ENCODE measurements at regions not wholly inside any gene's neighbourhood (a gene's known extent, or its start where the extent isn't known, plus 50 kb on each side); places are given as distances from the start of the nearest gene placed in this dataset.

DNA sequence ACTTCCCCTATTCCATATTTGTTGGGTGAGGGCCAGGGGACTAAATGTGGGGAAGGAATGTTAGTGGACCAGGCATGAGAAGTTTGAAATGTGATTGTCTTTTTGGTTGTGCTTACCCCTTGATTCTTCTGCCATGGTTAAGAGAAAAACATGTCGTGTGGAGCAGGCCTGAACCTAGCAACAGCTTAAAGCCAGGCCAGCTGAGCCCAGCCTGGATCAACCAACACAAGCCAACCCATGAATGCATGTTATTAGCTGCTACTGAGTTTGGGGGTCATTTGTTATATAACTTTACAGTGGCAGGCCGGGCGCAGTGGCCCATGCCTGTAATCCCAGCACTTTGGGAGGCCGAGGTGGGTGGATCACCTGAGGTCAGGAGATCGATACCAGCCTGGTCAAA is 52.4 kb upstream of the TRIO start:
- TF ChIP-seq GATA2 (IDR thresholded peaks at IDR 0.05; ENCODE audit: low read depth, low read length) = no peak
- TF ChIP-seq GATA3 (IDR thresholded peaks at IDR 0.05; ENCODE audit: low read depth, low read length) = no peak

GRCh38 chr5:14090290-14090689 is 52.9 kb upstream of the TRIO start:
- no peak for TF ChIP-seq GATA2 (IDR thresholded peaks at IDR 0.05; ENCODE audit: low read depth, low read length)
- no peak for TF ChIP-seq GATA3 (IDR thresholded peaks at IDR 0.05; ENCODE audit: low read depth, low read length)

DNA sequence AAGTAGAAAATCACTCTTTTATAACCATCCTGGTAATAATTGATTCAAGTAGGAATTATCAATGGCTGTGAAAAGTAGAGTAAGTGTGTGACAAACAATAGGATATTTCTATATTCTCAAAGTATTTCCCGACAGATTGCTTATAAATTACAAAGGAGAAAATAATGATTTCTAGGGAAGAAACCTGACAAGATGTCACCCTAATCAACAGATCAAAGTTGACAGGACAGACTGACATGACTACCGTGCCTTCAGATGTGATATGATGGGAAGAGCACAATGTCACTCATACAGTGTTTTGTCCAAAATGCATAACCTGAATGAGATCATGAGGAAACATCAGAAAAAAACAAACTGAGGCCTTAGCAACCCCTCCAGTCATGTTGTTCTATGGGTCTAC is 53.9 kb upstream of the TRIO start:
- TF ChIP-seq GATA3 (IDR thresholded peaks at IDR 0.05; ENCODE audit: low read depth, low read length) (no peak), GATA2 (IDR thresholded peaks at IDR 0.05; ENCODE audit: low read depth, low read length) (no peak)

- no peak for TF ChIP-seq GATA2 (IDR thresholded peaks at IDR 0.05; ENCODE audit: low read depth, low read length)
- no peak for TF ChIP-seq GATA3 (IDR thresholded peaks at IDR 0.05; ENCODE audit: low read depth, low read length)
Measured at GRCh38 chr5:14086261-14086660, 56.9 kb upstream of the TRIO start.

- no peak for TF ChIP-seq GATA2 (IDR thresholded peaks at IDR 0.05; ENCODE audit: low read depth, low read length)
Measured at GRCh38 chr5:14082973-14083372, 60.2 kb upstream of the TRIO start.

- TF ChIP-seq GATA3 (IDR thresholded peaks at IDR 0.05; ENCODE audit: low read depth, low read length) (no peak), GATA2 (IDR thresholded peaks at IDR 0.05; ENCODE audit: low read depth, low read length) (no peak)
Measured at GRCh38 chr5:14082523-14082922, 60.6 kb upstream of the TRIO start.

GRCh38 chr5:14081791-14082190 is 61.4 kb upstream of the TRIO start:
- no peak for TF ChIP-seq GATA2 (IDR thresholded peaks at IDR 0.05; ENCODE audit: low read depth, low read length)
- no peak for TF ChIP-seq GATA3 (IDR thresholded peaks at IDR 0.05; ENCODE audit: low read depth, low read length)

DNA sequence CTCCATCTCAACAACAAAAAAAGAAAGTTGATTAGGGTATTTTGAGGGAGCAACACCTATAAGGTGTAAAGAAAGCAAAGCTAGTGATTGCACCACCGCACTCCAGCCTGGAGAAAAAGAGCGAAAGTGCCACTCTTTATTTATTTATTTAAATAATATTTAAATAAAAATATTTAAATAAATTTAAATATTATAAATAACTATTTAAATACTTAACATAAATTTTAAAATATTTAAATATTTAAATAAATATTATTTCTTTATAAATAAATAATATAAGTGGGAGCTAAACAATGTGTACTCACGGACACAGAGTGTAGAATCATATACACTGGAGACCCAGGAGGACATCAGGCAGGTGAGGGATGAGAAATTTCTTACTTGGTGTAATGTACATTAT is 64.4 kb upstream of the TRIO start:
- no peak for TF ChIP-seq GATA2 (IDR thresholded peaks at IDR 0.05; ENCODE audit: low read depth, low read length)
- no peak for TF ChIP-seq GATA3 (IDR thresholded peaks at IDR 0.05; ENCODE audit: low read depth, low read length)

GRCh38 chr5:14077501-14077900 is 65.6 kb upstream of the TRIO start:
- TF ChIP-seq GATA2 (IDR thresholded peaks at IDR 0.05; ENCODE audit: low read depth, low read length) = no peak
- no peak for TF ChIP-seq GATA3 (IDR thresholded peaks at IDR 0.05; ENCODE audit: low read depth, low read length)

- TF ChIP-seq GATA3 (IDR thresholded peaks at IDR 0.05; ENCODE audit: low read depth, low read length) (no peak), GATA2 (IDR thresholded peaks at IDR 0.05; ENCODE audit: low read depth, low read length) (no peak)
Measured at GRCh38 chr5:14076561-14076960, 66.6 kb upstream of the TRIO start.

DNA sequence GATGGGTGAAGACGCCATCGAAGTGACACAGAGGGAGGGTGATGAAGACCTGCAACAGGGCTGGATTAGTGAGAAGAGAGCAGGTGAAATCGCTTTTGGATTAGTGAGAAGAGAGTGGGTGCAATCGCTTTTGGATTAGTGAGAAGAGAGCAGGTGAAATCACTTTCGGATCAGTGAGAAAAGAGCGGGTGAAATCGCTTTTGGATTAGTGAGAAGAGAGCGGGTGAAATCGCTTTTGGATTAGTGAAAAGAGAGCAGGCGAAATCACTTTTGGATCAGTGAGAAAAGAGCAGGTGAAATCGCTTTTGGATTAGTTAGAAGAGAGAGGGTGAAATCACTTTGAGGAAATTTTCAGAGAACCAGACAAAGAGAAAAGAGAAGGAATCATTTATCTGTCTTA is 67.2 kb upstream of the TRIO start:
- TF ChIP-seq GATA3 (IDR thresholded peaks at IDR 0.05; ENCODE audit: low read depth, low read length) = no peak
- TF ChIP-seq GATA2 (IDR thresholded peaks at IDR 0.05; ENCODE audit: low read depth, low read length) = no peak

GRCh38 chr5:14071433-14071832 is 71.7 kb upstream of the TRIO start:
- TF ChIP-seq GATA2 (IDR thresholded peaks at IDR 0.05; ENCODE audit: low read depth, low read length) (no peak), GATA3 (IDR thresholded peaks at IDR 0.05; ENCODE audit: low read depth, low read length) (no peak)

- TF ChIP-seq GATA3 (IDR thresholded peaks at IDR 0.05; ENCODE audit: low read depth, low read length) (no peak), GATA2 (IDR thresholded peaks at IDR 0.05; ENCODE audit: low read depth, low read length) (no peak)
Measured at GRCh38 chr5:14069021-14069420, 74.1 kb upstream of the TRIO start.

DNA sequence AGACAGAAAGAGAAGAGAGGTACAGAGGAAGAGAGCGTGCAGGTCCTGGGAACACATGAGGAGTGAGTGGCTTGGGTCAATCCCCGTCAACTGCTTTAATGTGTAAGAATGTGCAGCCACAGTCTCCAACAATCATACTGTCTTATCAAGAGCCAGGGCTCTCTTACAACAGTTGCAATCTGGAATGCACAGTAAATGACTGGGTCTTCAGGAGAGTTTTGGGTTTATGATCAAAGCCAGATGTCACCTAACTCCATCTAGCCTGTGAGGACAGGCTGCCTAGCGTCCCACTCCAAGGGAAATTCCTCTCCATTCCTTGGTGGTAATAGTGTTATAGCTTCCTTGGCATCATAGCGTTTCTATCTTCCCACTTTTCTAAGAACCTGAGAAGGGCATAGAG is 75.0 kb upstream of the TRIO start:
- TF ChIP-seq GATA3 (IDR thresholded peaks at IDR 0.05; ENCODE audit: low read depth, low read length) (no peak), GATA2 (IDR thresholded peaks at IDR 0.05; ENCODE audit: low read depth, low read length) (no peak)

- TF ChIP-seq GATA3 (IDR thresholded peaks at IDR 0.05; ENCODE audit: low read depth, low read length) = no peak
- no peak for TF ChIP-seq GATA2 (IDR thresholded peaks at IDR 0.05; ENCODE audit: low read depth, low read length)
Measured at GRCh38 chr5:14066326-14066725, 76.8 kb upstream of the TRIO start.

DNA sequence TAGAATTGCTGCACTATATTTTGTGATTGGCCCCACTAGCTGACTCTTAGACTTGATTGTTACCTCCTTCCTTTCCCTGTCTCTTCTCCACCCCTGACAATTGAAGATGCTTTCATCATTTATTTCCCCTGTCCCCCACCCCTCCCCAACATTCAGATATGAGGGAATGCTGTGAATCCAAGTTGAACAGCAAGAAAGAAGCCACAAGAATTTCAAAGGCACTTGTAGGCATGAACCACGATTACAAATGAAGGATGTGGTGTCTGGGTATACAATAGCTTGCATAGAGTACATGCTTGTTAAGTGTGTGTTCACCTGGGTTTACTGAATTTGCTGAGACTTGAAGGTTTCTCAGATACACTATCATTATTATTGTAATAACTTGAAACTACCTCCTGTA is 78.3 kb upstream of the TRIO start:
- TF ChIP-seq GATA3 (IDR thresholded peaks at IDR 0.05; ENCODE audit: low read depth, low read length) = no peak
- no peak for TF ChIP-seq GATA2 (IDR thresholded peaks at IDR 0.05; ENCODE audit: low read depth, low read length)

Data from SH-SY5Y (cell line).